Upper lobe of right lung (tissue), 1 donor: ENCODE measurements at regions not wholly inside any gene's neighbourhood (a gene's known extent, or its start where the extent isn't known, plus 50 kb on each side); places are given as distances from the start of the nearest gene placed in this dataset.

Experiments
- ATAC-seq: fragments of 200-7000 bp; cut with Tn5 transposase; one replicate; pipeline ENCODE4 v1.9.1; 2020; ENCODE audit warnings: mild to moderate bottlenecking, moderate library complexity
- DNase-seq: peaks from one replicate; pipeline ENCODE4 v3.0.0-alpha.2; 2020
- H3K27ac ChIP-seq: fragments of 200-600 bp; one replicate; pipeline ENCODE4 v1.8.0; 2022
- H3K27me3 ChIP-seq: fragments of 200-600 bp; one replicate; pipeline ENCODE4 v1.8.0; 2022; ENCODE audit warnings: mild to moderate bottlenecking
- H3K36me3 ChIP-seq: fragments of 200-600 bp; one replicate; pipeline ENCODE4 v1.8.0; 2022
- H3K4me1 ChIP-seq: fragments of 200-600 bp; one replicate; pipeline ENCODE4 v1.8.0; 2022
- H3K4me3 ChIP-seq: fragments of 200-600 bp; one replicate; pipeline ENCODE4 v1.8.0; 2022; ENCODE audit warnings: mild to moderate bottlenecking
- H3K9me3 ChIP-seq: fragments of 200-600 bp; one replicate; pipeline ENCODE4 v1.8.0; 2022
- intact Hi-C: fragments of 100-400 bp; cut with DNase I; formaldehyde crosslinking; loops from one replicate; pipeline ENCODE4 v1.11.0; 2022
- TF ChIP-seq, protein P1 (sequence below): fragments of 200-600 bp; IDR thresholded peaks from one replicate; pipeline ENCODE4 v1.8.0; 2022; ENCODE audit warnings: antibody characterized with exemption
- donor health status: DM: no; HTN: yes; CAD: no; lungs with severe emphysema.

- TF ChIP-seq, protein P1, sequence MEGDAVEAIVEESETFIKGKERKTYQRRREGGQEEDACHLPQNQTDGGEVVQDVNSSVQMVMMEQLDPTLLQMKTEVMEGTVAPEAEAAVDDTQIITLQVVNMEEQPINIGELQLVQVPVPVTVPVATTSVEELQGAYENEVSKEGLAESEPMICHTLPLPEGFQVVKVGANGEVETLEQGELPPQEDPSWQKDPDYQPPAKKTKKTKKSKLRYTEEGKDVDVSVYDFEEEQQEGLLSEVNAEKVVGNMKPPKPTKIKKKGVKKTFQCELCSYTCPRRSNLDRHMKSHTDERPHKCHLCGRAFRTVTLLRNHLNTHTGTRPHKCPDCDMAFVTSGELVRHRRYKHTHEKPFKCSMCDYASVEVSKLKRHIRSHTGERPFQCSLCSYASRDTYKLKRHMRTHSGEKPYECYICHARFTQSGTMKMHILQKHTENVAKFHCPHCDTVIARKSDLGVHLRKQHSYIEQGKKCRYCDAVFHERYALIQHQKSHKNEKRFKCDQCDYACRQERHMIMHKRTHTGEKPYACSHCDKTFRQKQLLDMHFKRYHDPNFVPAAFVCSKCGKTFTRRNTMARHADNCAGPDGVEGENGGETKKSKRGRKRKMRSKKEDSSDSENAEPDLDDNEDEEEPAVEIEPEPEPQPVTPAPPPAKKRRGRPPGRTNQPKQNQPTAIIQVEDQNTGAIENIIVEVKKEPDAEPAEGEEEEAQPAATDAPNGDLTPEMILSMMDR = no peak
- no peak overlapping the region for H3K4me3 ChIP-seq
- H3K36me3 ChIP-seq = no peaks in the 10 kb centered on the region
- ATAC-seq (no peak), DNase-seq (no peak)
- intact Hi-C loops = no loop called here
- H3K9me3 ChIP-seq = peaks cover 6% of the 10 kb centered on the region
- H3K27ac ChIP-seq = no peak overlapping the region
- H3K4me1 ChIP-seq = no peaks in the 10 kb centered on the region
- H3K27me3 ChIP-seq = no peaks in the 10 kb centered on the region
Measured at GRCh38 chr1:78411707-78412106, 79.1 kb upstream of the PTGFR start.

DNA sequence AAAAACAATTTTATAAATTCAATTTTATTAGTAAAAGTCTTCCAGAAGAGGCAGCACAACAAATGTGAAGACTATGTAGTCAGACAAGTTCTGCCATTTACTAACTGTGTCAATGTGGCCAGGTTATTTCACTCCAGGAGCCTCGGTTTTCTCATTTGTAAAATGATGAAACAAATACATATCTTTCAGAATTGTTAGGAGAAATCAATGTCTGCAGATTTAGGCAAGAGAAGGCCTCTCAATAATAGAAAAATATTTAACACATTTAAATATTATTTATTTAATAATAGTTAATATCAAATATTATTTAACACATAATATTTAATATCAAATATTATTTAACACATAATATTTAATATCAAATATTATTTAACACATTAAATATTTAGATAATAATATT lies 75.6 kb upstream of the PTGFR start:
- Histone ChIP-seq H3K9me3 (peaks cover 6% of the 10 kb centered on the region), H3K27ac (no peak overlapping the region), H3K4me1 (no peaks in the 10 kb centered on the region), H3K27me3 (no peaks in the 10 kb centered on the region), H3K4me3 (no peak overlapping the region), H3K36me3 (no peaks in the 10 kb centered on the region)
- DNase-seq (no peak), ATAC-seq (no peak)
- intact Hi-C loops = no loop called here
- TF ChIP-seq, protein P1 = no peak

DNA sequence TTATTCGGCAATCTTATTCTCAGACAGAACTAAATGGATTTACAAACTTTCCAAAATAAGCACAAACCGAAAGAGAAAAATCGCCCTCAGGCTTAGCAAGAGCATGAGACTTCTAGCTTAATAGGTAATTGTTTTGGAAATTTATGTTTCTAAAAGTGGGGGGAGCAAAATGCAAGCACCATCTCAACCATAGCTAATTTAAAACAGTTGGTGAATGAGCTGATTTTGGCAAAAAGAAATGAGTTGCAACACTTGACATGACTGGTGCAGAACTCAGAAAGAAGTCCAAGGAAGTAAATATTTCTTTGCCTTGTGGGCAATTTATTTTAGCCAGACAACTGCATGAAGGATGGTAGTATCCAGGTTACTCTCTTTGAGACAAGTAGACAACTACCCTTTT lies 71.5 kb upstream of the PTGFR start:
- no peaks in the 10 kb centered on the region for H3K27me3 ChIP-seq
- no peak overlapping the region for H3K27ac ChIP-seq
- H3K4me1 ChIP-seq = no peaks in the 10 kb centered on the region
- DNase-seq (no peak), ATAC-seq (no peak)
- H3K4me3 ChIP-seq = no peak overlapping the region
- no peaks in the 10 kb centered on the region for H3K9me3 ChIP-seq
- H3K36me3 ChIP-seq = no peaks in the 10 kb centered on the region
- TF ChIP-seq, protein P1 = no peak
- intact Hi-C loops = no loop called here

GRCh38 chr1:78420181-78420580 lies 70.6 kb upstream of the PTGFR start:
- TF ChIP-seq, protein P1 = no peak
- no peak for ATAC-seq

GRCh38 chr1:78420688-78421087 lies 70.1 kb upstream of the PTGFR start:
- Histone ChIP-seq H3K36me3 (no peaks in the 10 kb centered on the region), H3K4me1 (no peaks in the 10 kb centered on the region), H3K27me3 (no peaks in the 10 kb centered on the region), H3K9me3 (no peaks in the 10 kb centered on the region), H3K27ac (no peak overlapping the region), H3K4me3 (no peak overlapping the region)
- intact Hi-C loops = no loop called here
- no peak for ATAC-seq
- DNase-seq = no peak
- TF ChIP-seq, protein P1 = no peak

More at GRCh38 chr1:78420181-78420580, 70.6 kb upstream of the PTGFR start:
- H3K4me3 ChIP-seq = no peak overlapping the region
- no peak overlapping the region for H3K27ac ChIP-seq
- no peak for DNase-seq
- H3K27me3 ChIP-seq = no peaks in the 10 kb centered on the region
- no peaks in the 10 kb centered on the region for H3K9me3 ChIP-seq
- H3K4me1 ChIP-seq = no peaks in the 10 kb centered on the region
- H3K36me3 ChIP-seq = no peaks in the 10 kb centered on the region
- intact Hi-C loops = no loop called here

DNA sequence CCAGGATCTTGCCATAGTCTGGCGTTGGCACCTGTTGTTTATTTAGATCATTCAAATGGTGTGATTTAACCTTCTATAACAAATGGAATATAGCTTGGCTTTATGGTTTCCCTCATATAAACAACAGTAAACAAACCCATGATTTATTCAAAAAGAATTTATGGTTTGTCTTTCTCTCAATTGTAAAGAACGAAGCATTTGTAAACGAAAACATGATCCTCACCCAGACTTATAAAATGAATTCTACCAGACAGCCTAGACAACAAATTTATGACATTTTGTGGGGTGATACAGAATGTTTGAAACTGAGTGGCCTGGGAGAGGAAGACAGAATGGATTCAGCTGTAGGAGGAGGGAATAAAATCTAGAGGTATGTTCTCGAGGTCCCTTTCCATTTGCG lies 66.1 kb upstream of the PTGFR start:
- no peaks in the 10 kb centered on the region for H3K4me1 ChIP-seq
- TF ChIP-seq, protein P1 = no peak
- no peaks in the 10 kb centered on the region for H3K36me3 ChIP-seq
- no peak for ATAC-seq
- H3K27me3 ChIP-seq = no peaks in the 10 kb centered on the region
- H3K27ac ChIP-seq = no peak overlapping the region
- no peaks in the 10 kb centered on the region for H3K9me3 ChIP-seq
- H3K4me3 ChIP-seq = no peak overlapping the region
- intact Hi-C loops = no loop called here
- DNase-seq = no peak
